Psoas muscle (tissue), 7 donors: ENCODE measurements at regions not wholly inside any gene's neighbourhood (a gene's known extent, or its start where the extent isn't known, plus 50 kb on each side); places are given as distances from the start of the nearest gene placed in this dataset.
"Not testable (repeated sequence)": the region's sequence is repeated elsewhere in the genome, so short reads cannot be mapped to it uniquely, and the experiment has no call there.

Experiments
- ATAC-seq, 4 donors: fragments of 200-7000 bp; cut with Tn5 transposase; one replicate each; pipeline ENCODE4 v1.9.1; 2020; ENCODE audit warnings: moderate library complexity in 3 of 4, mild to moderate bottlenecking in 2 of 4
- DNase-seq, 2 donors: peaks; one replicate each; pipeline ENCODE4 v3.0.0-alpha.2; 2020
- H3K27ac ChIP-seq: fragments of 200-600 bp; one replicate; pipeline ENCODE4 v1.8.0; 2022
- H3K27me3 ChIP-seq, 3 donors: fragments of 200-600 bp in 1 of 3; one replicate each; pipeline versions ENCODE4 v1.6.1 to v1.8.0; 2013 to 2022; ENCODE audit warnings: low read length in 2 of 3, mild to moderate bottlenecking in 2 of 3, moderate library complexity in 1 of 3; ENCODE audit not compliant: insufficient read depth in 3 of 3
- H3K36me3 ChIP-seq, 2 donors: fragments of 200-600 bp in 1 of 2; one replicate each; pipeline versions ENCODE4 v1.6.1 to v1.8.0; 2013 to 2022; ENCODE audit warnings: low read depth in 1 of 2, mild to moderate bottlenecking in 1 of 2, moderate library complexity in 1 of 2; ENCODE audit not compliant: insufficient read depth in 1 of 2
- H3K4me1 ChIP-seq: fragments of 200-600 bp; one replicate; pipeline ENCODE4 v1.8.0; 2022
- H3K4me3 ChIP-seq: fragments of 200-600 bp; one replicate; pipeline ENCODE4 v1.8.0; 2022; ENCODE audit warnings: mild to moderate bottlenecking
- H3K9me3 ChIP-seq: fragments of 200-600 bp; one replicate; pipeline ENCODE4 v1.8.0; 2022
- WGBS, 3 donors: extraction: QIAGEN DNeasy Blood & Tissue Kit; methylation state at CpG; one replicate each; pipeline versions ENCODE4 v1.1.6 to v1.1.7; 2013; 5-methylcytosine and 5-hydroxymethylcytosine counted together
- intact Hi-C, 2 donors: fragments of 100-400 bp; cut with DNase I; formaldehyde crosslinking; loops; one replicate each; pipeline versions ENCODE4 v1.11.0 to v1.14.2; 2022
- TF ChIP-seq, protein P1 (sequence below): fragments of 200-600 bp; IDR thresholded peaks from one replicate; pipeline ENCODE4 v1.8.0; 2022; ENCODE audit warnings: antibody characterized with exemption
- donor health status: healthy with polysubstance abuse.
- donor health status: DM: no; HTN: no; CAD: no; lungs with moderate emphysema.
- donor health status: Bipolar disorder and iron deficiency.
- donor health status: healthy.
- donor health status: DM: yes; HTN: yes; CAD: no.
- donor health status: DM: no; HTN: no; CAD: no.
- donor health status: DM: yes; HTN: yes; CAD: no.

DNA sequence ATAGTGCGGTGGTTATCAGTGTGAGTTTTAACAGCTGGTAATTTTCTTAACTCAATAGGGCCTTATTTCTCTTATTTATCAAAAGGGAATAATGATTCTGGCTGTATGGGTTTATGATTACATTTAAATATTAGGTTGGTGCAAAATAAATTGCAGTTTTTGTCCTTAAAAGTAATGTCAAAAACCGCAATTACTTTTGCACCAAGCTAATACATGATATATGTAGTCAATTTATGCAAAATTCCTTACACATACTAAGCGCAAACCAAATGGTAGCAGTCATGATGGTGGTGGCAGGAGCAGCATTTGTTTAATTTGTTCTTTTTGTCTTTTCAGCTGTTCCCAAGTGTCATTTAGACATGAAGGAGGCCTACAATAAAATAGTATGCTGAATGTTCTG lies 1777.1 kb downstream of the OLFM4 start:
- H3K9me3 ChIP-seq = no peaks in the 10 kb centered on the region
- 84 to 92% (median 92%) methylated on average over 3 of the region's 3 CpGs for WGBS, 3 donors
- TF ChIP-seq, protein P1, sequence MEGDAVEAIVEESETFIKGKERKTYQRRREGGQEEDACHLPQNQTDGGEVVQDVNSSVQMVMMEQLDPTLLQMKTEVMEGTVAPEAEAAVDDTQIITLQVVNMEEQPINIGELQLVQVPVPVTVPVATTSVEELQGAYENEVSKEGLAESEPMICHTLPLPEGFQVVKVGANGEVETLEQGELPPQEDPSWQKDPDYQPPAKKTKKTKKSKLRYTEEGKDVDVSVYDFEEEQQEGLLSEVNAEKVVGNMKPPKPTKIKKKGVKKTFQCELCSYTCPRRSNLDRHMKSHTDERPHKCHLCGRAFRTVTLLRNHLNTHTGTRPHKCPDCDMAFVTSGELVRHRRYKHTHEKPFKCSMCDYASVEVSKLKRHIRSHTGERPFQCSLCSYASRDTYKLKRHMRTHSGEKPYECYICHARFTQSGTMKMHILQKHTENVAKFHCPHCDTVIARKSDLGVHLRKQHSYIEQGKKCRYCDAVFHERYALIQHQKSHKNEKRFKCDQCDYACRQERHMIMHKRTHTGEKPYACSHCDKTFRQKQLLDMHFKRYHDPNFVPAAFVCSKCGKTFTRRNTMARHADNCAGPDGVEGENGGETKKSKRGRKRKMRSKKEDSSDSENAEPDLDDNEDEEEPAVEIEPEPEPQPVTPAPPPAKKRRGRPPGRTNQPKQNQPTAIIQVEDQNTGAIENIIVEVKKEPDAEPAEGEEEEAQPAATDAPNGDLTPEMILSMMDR = no peak
- no peaks in the 10 kb centered on the region for H3K27me3 ChIP-seq
- H3K27ac ChIP-seq = no peak overlapping the region
- intact Hi-C loops = no loop called here
- no peak for ATAC-seq
- DNase-seq = no peak
- no peaks in the 10 kb centered on the region for H3K4me1 ChIP-seq
- H3K36me3 ChIP-seq = no peaks in the 10 kb centered on the region
- no peak overlapping the region for H3K4me3 ChIP-seq

DNA sequence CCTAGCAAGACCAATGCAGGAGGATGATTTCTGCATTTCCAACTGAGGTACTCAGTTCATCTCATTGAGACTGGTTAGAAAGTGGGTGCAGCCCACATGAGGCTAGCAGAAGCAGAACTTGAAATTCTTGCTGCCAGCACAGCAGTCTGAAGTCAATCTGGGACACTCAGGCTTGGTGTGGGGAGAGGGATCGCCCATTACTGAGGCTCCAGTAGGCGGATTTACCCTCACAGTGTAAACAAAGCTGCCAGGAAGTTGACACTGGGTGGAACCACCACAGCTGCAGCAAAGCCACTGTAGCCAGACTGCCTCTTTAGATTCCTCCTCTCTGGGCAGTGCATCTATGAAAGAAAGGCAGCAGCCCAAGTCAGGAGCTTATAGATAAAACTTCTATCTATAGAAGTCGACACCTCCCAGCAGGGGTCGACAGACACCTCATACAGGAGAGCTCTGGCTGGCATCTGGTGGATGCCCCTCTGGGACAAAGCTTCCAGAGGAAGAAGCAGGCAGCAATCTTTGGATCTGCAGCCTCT lies 1793.4 kb downstream of the OLFM4 start:
- H3K9me3 ChIP-seq, H3K4me1 ChIP-seq, H3K27me3 ChIP-seq, H3K4me3 ChIP-seq, DNase-seq, ATAC-seq, H3K36me3 ChIP-seq, intact Hi-C loops, H3K27ac ChIP-seq: not testable (repeated sequence)
- 45 to 57% (median 48%) methylated on average over 4 of the region's 4 CpGs for WGBS, 3 donors

DNA sequence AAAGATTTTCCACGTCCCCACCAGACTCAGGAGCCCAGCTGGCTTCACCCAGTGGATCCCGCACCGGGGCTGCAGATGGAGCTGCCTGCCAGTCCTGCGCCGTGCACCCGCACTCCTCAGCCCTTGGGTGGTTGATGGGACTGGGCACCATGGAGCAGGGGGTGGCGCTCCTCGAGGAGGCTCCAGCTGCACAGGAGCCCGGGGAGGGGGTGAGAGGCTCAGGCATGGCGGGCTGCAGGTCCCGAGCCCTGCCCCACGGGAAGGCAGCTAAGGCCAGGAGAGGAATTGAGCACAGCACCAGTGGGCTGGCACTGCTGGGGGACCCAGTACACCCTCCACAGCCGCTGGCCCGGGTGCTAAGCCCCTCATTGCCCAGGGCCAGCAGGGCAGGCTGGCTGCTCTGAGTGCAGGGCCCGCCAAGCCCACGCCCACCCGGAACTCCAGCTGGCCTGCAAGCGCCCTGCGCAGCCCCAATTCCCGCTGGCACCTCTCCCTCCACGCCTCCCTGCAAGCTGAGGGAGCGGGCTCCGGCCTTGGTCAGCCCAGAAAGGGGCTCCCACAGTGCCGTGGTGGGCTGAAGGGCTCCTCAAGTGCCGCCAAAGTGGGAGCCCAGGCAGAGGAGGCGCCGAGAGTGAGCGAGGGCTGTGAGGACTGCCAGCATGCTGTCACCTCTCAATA lies 1800.9 kb downstream of the OLFM4 start:
- DNase-seq = peak in 1 of 2 donors; percentile 34
- ATAC-seq, H3K4me1 ChIP-seq, H3K36me3 ChIP-seq, H3K4me3 ChIP-seq, H3K27ac ChIP-seq, H3K9me3 ChIP-seq, H3K27me3 ChIP-seq, intact Hi-C loops: not testable (repeated sequence)
- 90 to 93% (median 92%) methylated on average over 23 to 28 of the region's 28 CpGs for WGBS, 3 donors

DNA sequence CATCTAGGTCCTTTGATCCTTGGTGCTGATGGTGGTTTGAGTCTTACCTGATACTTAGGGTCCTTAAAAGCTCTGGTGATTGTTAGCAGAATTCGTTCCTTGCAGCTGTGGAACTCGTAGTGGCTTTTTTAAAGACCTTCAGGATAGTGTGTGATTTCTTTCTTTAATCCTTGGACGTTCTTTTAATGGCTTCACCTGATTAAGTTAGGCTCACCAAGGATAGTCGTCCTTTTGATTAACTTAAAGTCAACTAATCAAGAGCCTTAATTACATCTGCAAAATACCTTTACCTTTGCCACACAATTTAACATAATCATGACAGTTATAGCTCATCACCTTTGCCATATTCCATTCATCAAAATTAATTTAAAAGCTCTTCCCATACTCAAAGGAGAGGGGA lies 1807.7 kb downstream of the OLFM4 start:
- H3K27ac ChIP-seq = no peak overlapping the region
- H3K4me1 ChIP-seq = no peaks in the 10 kb centered on the region
- ATAC-seq = no peak
- no peak overlapping the region for H3K4me3 ChIP-seq
- DNase-seq = no peak
- peaks cover 5% of the 10 kb centered on the region for H3K9me3 ChIP-seq
- intact Hi-C loops = no loop called here
- no peaks in the 10 kb centered on the region for H3K36me3 ChIP-seq
- H3K27me3 ChIP-seq = no peaks in the 10 kb centered on the region
- 71 to 74% (median 72%) methylated on average over 4 of the region's 4 CpGs for WGBS, 3 donors
- TF ChIP-seq, protein P1 = no peak

DNA sequence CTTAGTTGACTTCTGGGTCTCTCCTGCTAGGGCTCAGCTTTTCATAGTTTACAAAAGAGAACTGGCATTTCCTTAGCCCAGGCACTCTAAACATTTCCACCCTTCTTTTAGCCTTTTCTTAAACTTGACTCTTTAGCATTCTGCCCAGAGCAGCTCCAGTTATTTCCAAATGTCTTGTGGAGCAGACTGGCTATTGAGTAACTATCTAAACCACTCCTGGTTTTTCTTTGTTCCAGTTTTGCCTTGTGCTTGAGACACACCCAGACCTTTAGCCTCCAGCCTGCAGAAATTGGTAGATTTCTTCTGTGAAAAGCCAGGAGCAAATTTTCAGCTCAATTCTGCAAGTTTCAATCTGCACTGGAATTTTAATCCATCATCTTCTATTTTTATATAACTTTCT lies 1813.1 kb downstream of the OLFM4 start:
- intact Hi-C loops = no loop called here
- no peak for DNase-seq
- TF ChIP-seq, protein P1 = no peak

More for the DNA sequence above, 1813.1 kb downstream of the OLFM4 start:
- Histone ChIP-seq H3K27ac (no peak overlapping the region), H3K27me3 (no peaks in the 10 kb centered on the region), H3K36me3 (no peaks in the 10 kb centered on the region), H3K9me3 (no peaks in the 10 kb centered on the region), H3K4me1 (no peaks in the 10 kb centered on the region), H3K4me3 (no peak overlapping the region)
- ATAC-seq = no peak
